ENCODE measurements at regions not wholly inside any gene's neighbourhood (a gene's known extent, or its start where the extent isn't known, plus 50 kb on each side); places are given as distances from the start of the nearest gene placed in this dataset.

GRCh38 chr6:67558985-67559384 is 1076.1 kb upstream of the ADGRB3 start:
- Histone ChIP-seq H2AFZ (ENCODE audit: low read length) (no peak overlapping the region), H4K5ac (ENCODE audit: insufficient read length, low read depth, low read length) (no peak overlapping the region), H3K79me1 (ENCODE audit: low read depth, low read length) (no peaks in the 10 kb centered on the region), H3K27ac (ENCODE audit: low read depth, low read length) (no peak overlapping the region), H3K36me3 (ENCODE audit: control insufficient read depth in 2 of 4, insufficient read depth in 4 of 4, low read length in 3 of 4) (no peaks in the 10 kb centered on the region), H3K27me3 (replicated peaks in 1 of 4; ENCODE audit: control insufficient read depth in 3 of 4, extremely low read depth in 1 of 4, insufficient read depth in 3 of 4, low read length in 3 of 4) (no peaks in the 10 kb centered on the region), H3K9me3 (ENCODE audit: insufficient read depth in 2 of 2, low read depth in 1 of 2, low read length in 1 of 2) (no peaks in the 10 kb centered on the region), H3K79me2 (ENCODE audit: control insufficient read depth in 1 of 2, insufficient read depth in 2 of 2, low read length in 2 of 2) (no peaks in the 10 kb centered on the region), H3K23me2 (ENCODE audit: low read depth, low read length) (no peaks in the 10 kb centered on the region; the same call in 1 of the 2 replicates), H2BK120ac (replicated peaks; ENCODE audit: low read depth, low read length) (no peak overlapping the region), H4K8ac (ENCODE audit: extremely low read depth, insufficient read depth, low read length) (no peak overlapping the region), H2AK5ac (ENCODE audit: low read depth, low read length) (no peak overlapping the region), H2BK12ac (ENCODE audit: low read depth, low read length) (no peak overlapping the region), H3K23ac (ENCODE audit: insufficient read length) (no peak overlapping the region), H3K9ac (replicated peaks in 1 of 4; ENCODE audit: extremely low read depth in 1 of 4, low read depth in 3 of 4, low read length in 3 of 4) (no peak overlapping the region), H3K18ac (ENCODE audit: extremely low read depth, low read length) (no peak overlapping the region), H3K14ac (ENCODE audit: insufficient read length) (no peak overlapping the region), H3K4me3 (ENCODE audit: extremely low read depth in 1 of 4, insufficient read depth in 2 of 4, low read depth in 3 of 4, low read length in 4 of 4) (no peak overlapping the region), H3K4me1 (replicated peaks in 1 of 4; ENCODE audit: control insufficient read depth in 3 of 4, insufficient read depth in 4 of 4, low read length in 3 of 4) (no peaks in the 10 kb centered on the region), H3K56ac (replicated peaks; ENCODE audit: insufficient read length, low read depth, low read length) (no peak overlapping the region), H4K20me1 (replicated peaks in 1 of 2; ENCODE audit: control insufficient read depth in 1 of 2, insufficient read depth in 2 of 2, low read length in 2 of 2) (no peaks in the 10 kb centered on the region), H2BK20ac (ENCODE audit: low read length) (no peak overlapping the region), H2BK15ac (ENCODE audit: low read length) (no peak overlapping the region), H3K4me2 (ENCODE audit: insufficient read depth in 1 of 2, low read depth in 2 of 2, low read length in 2 of 2) (no peak overlapping the region), H2BK5ac (ENCODE audit: low read depth, low read length) (no peak overlapping the region), H4K91ac (replicated peaks; ENCODE audit: insufficient read length, low read length) (no peak overlapping the region), H3K4ac (replicated peaks; ENCODE audit: insufficient read length, low read depth, low read length) (no peak overlapping the region)
- TF ChIP-seq HDAC2 (IDR thresholded peaks at IDR 0.05; ENCODE audit: borderline replicate concordance in 1 of 2, low read depth in 2 of 2, low read length in 2 of 2) (no peak), CBX5 (IDR thresholded peaks at IDR 0.05; ENCODE audit: low read depth, low read length) (no peak), EZH2 (IDR thresholded peaks at IDR 0.05; ENCODE audit: low read depth, low read length, severe bottlenecking) (no peak), SIN3A (conservative IDR thresholded peaks at IDR 0.05 in 1 of 2, IDR thresholded peaks at IDR 0.05 in 1 of 2; ENCODE audit: low read depth in 1 of 2, low read length in 2 of 2) (no peak), SP2 (IDR thresholded peaks at IDR 0.05; ENCODE audit: low read length) (no peak)
- ChIA-PET CTCF (ENCODE audit: partially characterized antibody) (no interaction called here), POLR2A (ENCODE audit: partially characterized antibody) (no interaction called here)
- FAIRE-seq: no peak
- no peak for DNase-seq (ENCODE audit: low read depth in 1 of 2, low spot score in 2 of 2)
- WGBS, 2 experiments (ENCODE audit: extremely low coverage in 1 of 2, insufficient coverage in 1 of 2, insufficient read length in 1 of 2, insufficient replicate concordance in 2 of 2, low coverage in 1 of 2, low lambda C conversion rate in 2 of 2, missing lambda C conversion rate in 1 of 2): 89% methylated on average over 1 of the region's 1 CpG; no CpG with 5 or more reads in 1 of the 2 experiments

Data from H1 (cell line).